HUDEP-2 (cell line): ENCODE measurements at regions not wholly inside any gene's neighbourhood (a gene's known extent, or its start where the extent isn't known, plus 50 kb on each side); places are given as distances from the start of the nearest gene placed in this dataset.

Source experiments
- DNase-seq, 76 experiments: peaks; one replicate each; lab custom pipeline; 2025; ENCODE audit not compliant: unreplicated experiment in 76 of 76; lab: John Stamatoyannopoulos, UW

DNA sequence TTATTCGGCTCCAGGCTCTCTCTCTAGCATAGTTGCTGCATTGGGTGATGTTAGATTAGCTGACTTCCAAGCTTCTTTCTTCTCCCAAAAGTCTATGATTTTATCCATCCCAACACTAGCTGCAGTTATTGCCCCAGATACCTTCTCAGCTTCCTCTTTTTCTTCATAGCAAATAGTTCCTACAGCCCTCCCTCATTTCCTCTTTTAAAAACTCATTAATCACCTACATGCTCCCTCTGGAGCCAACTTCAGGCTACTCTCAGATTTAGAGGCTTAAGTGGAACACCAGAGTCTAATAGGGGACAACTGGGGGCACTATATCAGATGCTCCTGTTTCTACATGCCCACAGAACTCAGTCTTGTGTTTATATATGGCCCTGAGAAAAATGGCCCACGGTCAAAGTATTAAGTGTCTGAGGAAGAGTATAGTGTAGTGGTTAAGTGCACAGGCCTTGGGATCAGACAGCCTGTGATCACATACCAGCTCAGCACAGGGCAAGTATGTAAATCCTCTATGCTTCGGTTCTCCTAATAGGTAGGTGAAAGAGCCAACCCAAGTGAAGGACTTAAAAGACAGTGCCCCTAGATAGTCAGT, 241.9 kb upstream of the SLC14A2 start:
- no peak for DNase-seq

DNA sequence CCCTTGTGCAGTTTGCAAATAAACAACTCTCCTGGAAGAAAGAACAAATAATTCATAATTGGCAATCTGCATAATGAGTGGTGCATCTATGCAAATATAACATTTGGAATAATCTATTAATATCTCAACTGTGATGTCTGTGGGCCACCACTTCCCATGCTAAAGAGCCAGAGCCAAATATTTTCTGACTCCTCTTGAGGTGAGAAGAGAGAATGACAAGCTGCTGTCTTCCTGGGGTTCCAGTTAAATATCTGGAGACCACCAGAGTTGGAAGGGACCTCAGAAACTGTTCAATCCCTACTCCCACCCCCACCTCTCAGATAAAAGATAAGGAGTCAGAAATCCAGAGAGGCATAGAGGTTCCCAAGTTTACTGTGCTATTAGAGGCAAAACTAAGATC, 241.0 kb upstream of the SLC14A2 start:
- DNase-seq, result no peak

DNA sequence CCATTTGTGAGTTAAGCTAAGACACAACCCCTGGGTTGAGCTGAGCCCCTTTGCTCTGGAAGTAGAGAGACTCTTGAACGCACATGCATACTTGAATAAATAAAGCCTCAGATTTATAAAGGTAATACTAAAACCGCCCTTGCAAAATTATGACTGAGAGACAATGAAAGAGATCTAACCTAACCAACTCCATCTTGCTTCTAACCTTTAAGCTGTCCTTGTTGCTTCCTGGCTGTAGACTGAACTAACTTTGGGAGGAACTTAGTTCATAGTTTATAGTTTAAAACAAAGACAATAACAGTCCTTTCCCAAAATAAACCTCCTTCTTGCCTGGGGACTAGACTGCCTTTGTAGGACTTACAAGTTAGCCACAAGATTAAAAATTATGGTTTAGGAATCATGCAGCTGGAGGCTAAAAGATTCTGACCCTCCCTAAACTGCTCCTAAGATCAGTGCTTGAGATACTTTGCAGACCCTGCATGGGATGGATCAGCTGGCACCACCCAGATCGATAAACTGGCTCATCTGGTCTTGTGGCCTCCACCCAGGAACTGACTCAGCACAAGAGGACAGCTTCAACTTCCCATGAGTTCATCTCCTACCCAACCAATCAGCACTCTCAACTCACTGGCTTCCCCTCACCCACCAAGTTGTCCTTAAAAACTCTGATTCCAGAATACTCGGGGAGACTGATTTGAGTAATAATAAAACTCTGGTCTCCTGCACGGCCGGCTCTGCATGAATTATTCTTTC, 240.2 kb upstream of the SLC14A2 start:
- peak in 24 of 76 experiments; percentile 0 to 42 (median 28) for DNase-seq

DNA sequence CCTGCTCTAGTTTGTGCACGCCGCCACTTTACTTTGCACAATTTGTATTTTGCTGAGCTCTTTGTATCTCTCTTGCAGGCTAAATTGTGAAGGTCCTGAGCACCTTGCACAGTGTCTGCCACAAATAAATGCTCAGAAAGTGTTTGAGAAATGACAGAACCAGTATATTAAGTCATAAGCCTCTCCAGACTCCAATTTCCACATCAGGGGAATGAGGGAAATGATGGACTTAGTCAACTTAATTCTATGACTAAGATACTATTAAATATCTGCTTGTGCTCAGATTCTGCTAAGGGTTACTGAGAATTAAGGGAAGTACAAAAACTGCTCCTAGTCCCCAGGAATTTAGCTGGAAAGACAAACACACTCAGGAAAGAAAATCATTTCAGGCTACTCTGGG, 239.1 kb upstream of the SLC14A2 start:
- DNase-seq, result no peak

DNA sequence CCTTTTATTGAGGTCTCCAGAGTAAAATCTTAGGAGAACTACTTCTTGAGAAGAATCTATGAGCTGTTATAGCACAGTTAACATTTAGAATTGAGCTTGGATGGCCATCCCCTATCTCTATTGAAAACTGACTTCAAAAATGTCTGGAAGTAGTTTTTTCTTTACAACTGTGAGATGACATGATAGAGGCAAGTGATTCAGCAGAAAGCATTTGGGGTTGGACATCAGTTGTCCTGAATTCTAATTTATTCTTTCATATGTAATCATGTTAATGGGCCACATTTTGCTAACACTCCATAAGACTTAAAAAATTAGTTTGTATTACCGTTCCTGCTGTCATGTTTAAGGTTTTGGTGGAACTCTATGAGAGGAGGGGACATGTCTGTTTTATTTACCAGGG, 237.0 kb upstream of the SLC14A2 start:
- peak in 1 of 76 experiments; percentile 10 for DNase-seq

DNA sequence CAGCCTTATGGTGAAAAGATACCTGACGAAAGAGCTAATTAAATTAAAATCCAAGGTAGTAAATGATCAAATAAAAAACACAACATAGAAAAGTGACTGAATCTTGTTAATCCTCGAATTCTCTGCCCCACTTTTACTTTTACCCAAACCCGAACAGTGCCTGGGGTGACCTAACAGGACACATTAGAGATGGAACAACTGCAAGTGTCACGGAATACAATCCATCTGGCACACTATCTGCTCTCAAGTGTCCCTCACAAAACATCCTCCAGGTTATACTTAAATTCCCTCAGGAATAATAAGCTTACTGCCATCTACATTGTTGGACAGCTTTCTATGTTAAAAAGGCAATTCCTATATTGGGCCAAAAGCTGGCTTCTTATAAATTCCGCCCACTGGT, 236.3 kb upstream of the SLC14A2 start:
- no peak for DNase-seq

DNA sequence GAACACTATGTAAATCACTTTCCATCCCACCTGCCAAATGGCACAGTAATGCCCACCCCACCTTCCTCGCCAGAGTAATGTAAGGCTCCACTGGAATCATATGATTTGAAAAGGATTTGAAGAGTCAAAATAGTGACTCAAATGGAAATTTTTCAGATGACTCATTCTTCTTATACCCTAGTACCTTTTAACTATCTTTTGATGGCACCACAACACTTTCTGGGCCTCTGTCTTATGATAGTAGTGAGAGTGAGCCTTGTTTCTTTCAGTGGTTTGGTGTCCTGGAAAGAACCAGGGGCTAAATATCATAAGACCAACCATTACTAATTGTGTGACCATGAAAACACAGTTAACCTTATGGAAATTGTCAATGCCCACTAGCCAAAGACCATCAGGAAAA, 235.4 kb upstream of the SLC14A2 start:
- peak in 1 of 76 experiments; percentile 33 for DNase-seq

DNA sequence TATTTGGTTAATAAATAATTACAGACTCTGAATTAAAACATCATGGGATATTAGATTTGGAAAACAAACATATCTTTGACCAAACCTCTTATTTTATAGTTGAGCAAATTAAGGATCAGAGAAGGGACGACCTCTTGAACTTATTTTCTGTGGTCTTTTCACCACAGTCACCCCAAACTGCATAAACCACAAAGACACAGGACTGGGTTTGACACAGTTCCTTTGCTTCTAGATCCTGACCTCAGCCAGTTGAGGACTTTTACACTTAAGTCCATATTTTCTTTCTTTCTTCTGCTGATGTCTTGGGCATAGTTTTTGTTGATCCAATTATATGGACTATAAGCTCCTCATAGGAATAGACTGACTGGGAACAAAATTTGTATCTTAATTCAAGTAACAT, 234.0 kb upstream of the SLC14A2 start:
- DNase-seq, result no peak

DNA sequence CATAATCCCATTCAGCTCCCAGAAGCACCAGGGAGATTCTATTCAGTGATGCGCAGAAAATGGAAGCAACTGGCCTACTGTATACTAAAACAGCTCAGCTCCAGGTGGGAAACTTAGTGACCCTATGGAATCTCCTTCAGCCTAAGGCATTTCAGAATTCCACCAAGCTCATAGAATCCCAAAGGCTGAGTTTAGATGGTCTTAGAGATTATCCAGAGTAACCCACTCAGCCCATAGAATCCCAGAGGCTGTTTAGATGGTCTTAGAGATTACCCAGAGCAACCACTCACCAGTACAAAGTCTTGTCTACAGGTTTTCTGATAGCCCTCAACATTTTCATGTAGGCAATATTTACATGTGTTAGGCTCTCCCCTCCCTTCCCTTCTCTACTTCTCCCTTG, 232.0 kb upstream of the SLC14A2 start:
- no peak for DNase-seq

DNA sequence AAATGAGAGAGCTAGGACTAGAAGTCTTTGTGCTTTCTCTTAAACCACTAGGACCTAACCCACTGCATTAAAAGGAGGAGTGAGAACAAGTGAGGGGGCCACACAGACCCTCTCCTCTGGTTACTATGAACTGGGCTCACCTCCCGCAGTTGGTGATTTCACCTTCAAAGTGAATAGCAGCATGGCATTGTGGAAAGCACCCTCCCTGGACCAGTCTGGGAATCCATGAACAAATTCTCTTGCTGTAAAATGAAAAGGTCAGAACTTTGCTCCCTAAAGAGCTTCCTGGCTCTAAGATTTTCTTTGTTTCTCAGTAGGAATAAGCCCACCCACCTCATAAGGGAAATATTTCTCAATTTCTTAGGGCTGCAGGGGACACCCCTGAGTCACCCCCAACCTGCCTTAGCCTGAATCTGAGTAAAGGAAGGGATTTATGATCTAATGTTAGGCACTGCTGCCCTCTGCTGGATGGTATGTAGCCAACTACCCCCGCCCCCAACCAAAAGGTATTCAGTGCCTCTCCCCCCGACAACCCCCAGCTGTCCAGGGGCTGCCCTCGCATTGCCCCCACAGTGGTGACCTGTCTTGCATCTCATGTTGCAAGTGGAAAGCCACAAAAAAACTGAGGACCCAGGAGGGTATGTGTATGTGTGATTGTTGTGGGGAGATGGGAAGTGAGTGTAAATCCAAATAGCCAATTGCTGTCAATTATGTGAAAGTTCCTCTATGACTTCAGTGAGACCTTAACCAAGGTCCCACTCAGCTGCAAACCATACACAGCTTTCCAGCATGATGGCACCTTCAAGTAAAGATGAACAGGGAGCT, 230.9 kb upstream of the SLC14A2 start:
- DNase-seq, result peak in 49 of 76 experiments; percentile 1 to 68 (median 26)

DNA sequence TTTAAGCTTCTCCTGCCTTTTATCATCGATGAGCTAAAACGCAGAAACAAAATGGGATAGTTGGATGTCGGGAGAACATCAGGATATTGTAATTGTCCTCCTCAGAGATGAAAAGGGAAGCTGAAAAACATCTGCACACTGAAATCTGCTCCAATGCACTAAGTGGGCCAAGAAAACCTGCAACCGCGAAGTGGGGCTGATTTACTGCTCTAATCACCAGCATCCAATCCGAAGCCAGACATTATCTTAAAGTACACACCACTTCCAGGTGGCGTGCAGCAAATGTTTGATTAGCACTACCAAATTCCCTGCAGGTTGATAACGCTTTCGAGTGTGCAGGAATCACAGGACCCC, 230.3 kb upstream of the SLC14A2 start:
- no peak for DNase-seq

DNA sequence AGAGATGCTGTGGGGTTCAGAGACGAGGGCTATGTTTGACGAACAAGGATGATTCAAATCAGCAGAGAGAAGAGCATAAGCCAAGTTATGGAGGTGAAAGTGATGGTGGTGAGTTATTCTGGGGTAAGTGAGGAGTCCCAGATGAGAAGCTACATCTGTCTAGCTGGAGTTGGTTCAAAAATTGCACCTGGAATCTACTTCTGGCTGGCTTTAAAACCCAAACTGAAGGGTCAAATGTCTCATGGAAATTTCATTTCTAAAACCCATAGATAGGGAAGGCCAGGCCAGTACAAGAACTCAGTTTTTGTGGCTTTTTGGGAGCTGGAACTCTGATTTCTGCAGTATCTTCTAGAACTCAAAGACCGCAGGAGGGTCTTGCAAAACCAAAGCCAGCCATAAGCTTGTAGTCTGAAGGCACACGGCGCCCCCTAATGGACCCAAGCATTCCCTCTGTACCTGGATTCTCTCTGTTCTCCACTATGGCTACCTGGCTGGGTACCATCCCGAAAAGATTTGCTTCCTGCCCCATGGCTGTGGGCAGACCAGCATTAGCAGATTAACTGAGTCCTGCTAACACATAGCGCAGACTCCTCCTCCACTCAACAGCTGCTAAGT, 229.1 kb upstream of the SLC14A2 start:
- peak in 8 of 76 experiments; percentile 1 to 11 (median 6) for DNase-seq

DNA sequence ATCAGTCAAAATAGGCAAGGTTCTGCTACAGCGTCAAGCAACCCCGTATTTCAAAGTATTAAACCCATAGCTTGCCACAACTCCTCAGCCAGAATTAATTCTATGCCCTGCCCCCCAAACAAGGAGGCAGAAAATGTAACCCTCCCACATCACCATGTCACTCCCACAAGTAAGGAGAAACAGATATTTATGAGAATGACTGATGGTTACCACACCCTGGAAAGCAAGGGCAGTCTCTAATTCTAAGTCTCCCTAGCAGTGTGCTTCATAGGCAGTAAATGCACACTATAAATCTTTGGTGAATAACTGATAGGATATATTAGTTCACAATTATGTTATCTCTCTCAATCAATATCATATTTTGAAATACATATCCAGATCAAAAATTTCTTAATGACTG, 228.0 kb upstream of the SLC14A2 start:
- DNase-seq, result no peak

DNA sequence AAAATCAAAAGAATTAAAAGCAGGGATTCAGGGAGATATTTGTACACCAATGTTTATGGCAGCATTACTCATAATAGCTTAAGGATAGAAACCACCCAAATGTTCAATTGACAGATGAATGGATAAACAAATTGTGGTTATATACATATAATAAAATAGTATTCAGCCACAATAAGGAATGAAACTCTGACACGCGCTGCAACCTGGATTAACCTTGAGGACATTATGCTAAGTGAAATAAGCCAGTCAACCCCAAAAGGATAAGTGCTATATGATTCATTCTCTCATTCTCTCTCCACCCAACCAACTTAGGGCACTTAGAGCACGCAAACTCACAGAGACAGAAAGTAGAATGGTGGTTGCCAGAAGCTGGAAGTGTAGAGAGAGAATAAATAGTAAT, 216.8 kb upstream of the SLC14A2 start:
- no peak for DNase-seq

DNA sequence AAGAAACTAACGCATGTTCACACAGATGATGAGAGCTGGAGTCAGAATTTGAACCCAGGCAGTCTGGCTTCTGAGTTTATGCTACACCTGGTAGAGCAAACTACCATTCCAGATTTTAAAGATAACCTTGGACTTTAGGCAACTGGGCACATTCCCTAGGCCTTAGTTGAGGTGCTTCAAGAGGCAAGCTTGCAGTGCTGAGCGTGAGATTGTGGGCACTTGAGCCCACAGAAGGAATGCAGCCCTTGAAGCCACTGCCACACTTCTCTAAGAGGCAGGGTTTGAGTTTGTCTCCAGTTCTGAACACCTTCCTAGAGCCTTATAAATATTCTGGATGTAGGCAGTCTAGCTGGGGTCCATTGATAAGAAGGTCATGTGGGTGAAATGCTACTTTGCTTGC, 216.1 kb upstream of the SLC14A2 start:
- no peak for DNase-seq

DNA sequence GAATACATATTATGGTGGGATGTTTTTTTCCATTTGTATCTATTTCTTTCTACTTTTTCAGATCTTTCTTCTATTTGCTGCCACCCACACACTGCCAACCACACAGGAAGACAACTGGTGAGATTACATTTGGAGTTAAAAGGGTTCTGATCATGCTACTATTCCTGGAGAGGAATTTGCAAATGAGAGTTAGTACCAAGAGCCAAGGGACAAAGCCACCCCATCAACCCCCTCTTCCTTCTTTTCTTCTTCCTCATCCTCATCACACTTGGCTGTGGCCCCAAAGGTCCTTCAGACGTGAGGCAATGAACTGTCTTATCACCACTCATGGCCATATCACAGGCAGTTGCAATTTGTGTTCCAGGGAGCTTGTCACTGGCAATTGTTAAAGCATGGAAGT, 215.6 kb upstream of the SLC14A2 start:
- no peak for DNase-seq

DNA sequence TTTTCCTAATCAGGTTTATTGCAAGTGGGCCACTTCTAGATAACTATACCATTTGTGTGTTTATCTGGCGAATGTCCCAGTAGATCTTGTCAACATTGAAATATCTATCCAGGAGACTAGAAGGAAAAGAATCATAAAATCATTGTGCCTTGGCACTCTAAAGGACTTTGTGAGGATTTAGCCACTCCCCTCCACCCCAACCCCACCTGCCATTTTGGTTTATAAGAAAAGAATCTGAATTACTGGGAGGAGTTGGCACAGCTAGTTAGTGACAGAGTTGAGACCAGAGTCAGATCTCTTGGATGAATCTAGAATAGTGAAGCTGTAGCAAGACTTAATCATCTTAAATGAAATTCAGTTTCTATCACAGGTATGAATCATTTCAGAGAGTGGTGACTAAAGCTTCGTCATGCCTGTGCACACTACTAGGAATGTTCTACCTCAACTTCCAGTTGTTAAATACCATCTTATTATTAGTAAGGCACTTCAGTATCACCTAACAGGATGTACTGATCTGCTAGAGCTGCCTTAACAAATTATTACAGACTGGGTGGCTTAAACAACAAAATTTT, 212.7 kb upstream of the SLC14A2 start:
- no peak for DNase-seq

DNA sequence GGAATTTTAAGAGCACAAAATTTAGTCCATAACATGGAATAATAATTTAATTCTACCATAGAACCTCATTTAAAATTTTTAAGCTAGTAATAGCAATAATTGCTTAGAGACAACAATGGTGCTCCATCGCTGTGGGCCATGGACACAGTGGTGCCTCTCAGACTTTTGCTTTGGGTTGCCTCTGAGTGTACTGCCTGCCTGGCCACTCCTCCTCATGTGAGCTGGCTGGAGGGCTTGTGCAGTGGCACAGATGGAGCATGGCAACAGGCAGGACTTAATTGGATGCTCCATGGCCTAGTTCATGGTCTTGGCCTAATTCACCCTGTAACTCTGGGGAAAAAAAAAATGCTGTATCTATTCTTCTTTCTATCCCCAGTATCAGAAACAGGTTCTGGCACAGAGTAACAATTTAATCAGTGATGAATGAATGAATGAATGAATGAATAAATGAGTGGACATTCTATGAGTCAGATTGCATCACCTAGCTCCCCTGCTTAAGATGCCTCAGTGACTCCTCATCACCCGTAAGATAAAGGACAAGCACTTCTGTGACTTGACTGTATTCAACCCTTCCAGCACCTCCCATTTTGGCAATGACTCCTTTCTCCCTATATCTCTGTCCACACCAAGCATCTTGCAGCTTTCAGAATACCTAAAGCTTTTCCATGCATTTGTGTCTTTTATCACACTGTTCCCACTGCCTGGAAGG, 211.8 kb upstream of the SLC14A2 start:
- DNase-seq, result no peak

DNA sequence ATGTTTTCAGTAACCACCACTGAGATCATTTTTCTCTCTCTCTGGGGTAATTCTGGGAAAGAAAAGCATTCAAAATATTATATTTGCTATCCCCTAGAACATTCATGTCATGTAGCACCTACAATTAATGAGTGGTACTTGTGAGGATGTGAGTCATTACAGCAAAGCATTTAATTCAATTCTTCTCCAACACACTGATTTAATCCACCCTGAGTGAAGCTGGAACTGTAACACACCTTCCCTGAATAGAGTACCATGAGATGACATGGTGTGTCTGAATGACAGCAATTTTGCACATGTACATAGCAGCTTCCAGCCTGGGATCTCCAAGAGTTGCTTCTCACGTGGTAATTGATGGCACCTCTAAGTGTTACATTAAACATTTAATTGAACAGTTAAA, 207.1 kb upstream of the SLC14A2 start:
- no peak for DNase-seq

DNA sequence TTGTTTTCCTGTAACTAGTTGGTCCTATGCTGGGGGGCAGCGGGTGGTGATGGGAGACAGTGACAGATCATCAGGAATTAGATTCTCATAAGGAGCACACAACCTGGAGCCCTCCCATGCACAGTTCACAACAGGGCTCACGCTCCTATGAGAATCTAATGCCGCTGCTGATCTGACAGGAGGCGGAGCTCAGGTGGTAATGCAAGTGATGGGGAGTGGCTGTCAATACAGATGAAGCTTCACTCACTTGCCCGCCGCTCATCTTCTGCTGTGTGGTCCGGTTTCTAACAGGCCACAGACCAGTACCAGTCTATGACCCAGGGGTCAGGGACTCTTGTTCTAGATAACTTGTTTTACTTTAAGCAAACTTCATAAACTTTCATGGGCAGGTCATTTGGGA, 205.3 kb upstream of the SLC14A2 start:
- DNase-seq, result no peak
